Activated CD4-positive, alpha-beta T cell treated with anti-CD3 and anti-CD28 coated beads, Interleukin-2, amount 50 U/mL, for 24 hours (primary cell): ENCODE measurements at regions not wholly inside any gene's neighbourhood (a gene's known extent, or its start where the extent isn't known, plus 50 kb on each side); places are given as distances from the start of the nearest gene placed in this dataset.
"Not testable (repeated sequence)": the region's sequence is repeated elsewhere in the genome, so short reads cannot be mapped to it uniquely, and the experiment has no call there.

Experiments used
- DNase-seq, 2 donors: peaks; one replicate each; pipeline ENCODE4 v3.0.0-alpha.2; 2020; ENCODE audit warnings: low read depth in 1 of 2, low spot score in 1 of 2

- no peak for DNase-seq
These were observed 339.6 kb upstream of the NOX3 start for GRCh38 chr6:155795173-155795796.

DNA sequence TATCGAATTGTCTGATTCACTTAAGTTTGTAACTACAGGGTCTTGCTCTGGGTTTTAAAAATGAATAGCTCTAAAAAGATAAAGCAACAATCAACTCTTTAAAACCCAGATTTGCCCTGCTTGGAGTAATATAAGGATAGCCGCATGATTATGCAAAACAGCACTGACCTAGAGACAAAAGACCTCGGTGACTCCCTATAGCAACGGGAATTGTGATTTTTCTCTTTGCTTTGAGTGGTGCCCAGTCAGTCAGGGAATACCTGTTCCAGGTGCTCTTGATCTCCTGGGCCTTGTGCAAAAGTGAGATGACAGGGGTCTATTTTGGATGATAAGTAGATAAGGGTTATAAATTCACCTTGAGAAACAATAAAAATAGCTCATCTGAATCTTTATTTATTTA lies 336.3 kb upstream of the NOX3 start:
- DNase-seq = no peak

- DNase-seq = no peak
These were observed 335.5 kb upstream of the NOX3 start for GRCh38 chr6:155791186-155791585.

DNA sequence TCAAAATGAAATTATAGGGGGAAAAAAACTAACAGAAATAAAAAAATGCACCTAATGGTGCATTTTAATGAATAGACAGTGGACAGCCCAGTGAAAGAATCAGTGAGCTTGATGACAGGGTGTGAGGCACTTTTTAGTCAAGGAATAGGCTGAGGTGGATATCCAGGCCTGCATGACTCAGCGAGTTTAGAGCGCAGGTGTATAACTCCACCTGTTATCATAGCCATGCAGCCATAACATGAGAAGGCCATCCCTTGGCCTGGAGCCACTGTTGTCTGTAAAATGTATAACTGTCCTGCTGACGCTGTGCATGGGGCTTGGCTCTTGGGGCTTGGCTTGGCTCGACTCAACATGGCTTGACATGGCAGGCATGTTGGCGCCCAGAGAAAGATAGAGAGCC lies 331.5 kb upstream of the NOX3 start:
- DNase-seq = no peak

DNA sequence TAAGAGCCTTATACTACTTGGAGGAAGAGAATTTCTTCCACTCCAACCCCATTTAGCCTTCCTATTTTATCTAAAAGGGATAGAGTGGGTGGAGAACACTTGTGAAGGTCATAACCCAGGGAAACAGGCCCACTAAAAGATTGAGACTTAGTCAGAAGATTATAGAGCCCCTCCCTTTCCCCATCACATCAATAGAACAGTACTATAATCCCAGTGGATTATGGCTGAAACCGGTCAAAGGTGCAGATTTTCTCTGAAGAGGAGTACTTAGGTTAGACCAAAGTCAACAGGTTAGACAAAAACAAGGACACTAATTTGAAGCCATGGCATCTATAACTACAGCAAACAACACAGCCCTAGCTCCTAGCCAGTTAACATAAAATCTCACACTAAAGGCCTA lies 330.9 kb upstream of the NOX3 start:
- DNase-seq = no peak

DNA sequence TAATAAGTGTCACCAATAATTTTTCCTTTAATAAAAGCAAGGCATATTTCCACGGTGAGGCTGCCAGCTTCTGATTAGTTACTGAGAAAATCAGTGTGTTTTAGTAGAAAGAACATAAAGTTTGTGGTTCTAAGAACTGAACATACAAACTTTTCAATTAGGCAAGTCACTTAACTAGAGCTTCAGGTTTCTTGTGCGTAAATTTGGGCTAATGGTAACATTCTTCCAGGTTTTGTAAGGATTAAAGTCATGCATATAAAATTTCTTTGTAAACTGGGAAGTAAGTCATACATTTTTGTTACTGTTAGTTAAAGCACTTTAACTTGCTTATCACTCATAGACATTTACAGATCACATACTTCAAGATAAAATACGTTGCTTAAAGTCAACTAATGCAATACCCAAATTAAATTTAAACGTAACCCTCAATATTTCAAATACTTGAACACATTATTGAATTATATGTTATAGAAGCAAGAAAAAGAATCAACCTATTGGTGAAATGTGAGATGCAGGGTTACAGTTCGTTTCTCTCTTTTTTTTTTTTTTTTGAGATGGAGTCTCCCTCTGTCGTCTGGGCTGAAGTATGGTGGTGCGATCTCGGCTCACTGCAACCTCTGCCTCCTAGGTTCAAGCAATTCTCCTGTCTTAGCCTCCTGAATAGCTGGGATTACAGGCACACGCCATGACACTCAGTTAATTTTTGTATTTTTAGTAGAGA lies 327.3 kb upstream of the NOX3 start:
- no peak for DNase-seq

- DNase-seq = no peak
These were observed 326.7 kb upstream of the NOX3 start for GRCh38 chr6:155782320-155782731.

DNA sequence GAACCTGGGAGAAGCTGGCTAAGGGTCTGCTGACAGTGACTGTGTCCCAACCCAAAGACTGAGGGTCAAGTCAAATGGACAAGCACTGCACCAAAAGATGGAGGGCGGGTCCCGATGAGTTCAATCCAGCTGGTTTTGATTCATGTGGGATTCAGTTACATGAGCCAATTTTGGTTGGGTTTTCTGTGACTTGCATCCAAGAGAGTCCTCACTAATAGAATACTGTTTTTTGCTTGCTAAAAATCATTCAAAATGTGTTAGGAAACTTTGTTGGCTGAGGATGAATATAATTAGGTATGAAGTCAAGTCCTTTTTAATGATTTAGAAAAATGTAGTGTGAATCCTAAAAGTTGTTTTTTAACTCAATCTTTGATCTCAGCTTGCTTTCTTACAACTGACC lies 323.8 kb upstream of the NOX3 start:
- no peak for DNase-seq

GRCh38 chr6:155778336-155778735 lies 322.7 kb upstream of the NOX3 start:
- no peak for DNase-seq

DNA sequence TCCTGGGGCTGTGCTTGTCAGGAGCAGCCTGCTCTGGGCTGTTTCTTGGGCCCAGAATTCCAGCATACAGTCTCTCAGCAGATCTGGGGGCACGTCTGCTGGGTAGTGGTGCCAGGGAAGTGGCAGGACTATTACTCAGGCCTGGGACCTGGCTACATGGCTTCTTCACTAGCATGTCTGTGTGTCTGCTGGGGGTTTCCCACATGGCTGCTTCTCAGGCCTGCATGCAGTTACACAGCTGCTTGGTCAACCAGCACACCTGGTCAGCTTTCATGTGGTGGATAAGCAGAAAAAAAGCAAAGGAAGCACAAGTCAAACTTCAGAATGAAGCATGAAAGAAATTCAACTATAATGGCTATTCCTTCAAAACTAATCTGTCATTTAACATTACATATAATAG lies 316.2 kb upstream of the NOX3 start:
- no peak for DNase-seq

DNA sequence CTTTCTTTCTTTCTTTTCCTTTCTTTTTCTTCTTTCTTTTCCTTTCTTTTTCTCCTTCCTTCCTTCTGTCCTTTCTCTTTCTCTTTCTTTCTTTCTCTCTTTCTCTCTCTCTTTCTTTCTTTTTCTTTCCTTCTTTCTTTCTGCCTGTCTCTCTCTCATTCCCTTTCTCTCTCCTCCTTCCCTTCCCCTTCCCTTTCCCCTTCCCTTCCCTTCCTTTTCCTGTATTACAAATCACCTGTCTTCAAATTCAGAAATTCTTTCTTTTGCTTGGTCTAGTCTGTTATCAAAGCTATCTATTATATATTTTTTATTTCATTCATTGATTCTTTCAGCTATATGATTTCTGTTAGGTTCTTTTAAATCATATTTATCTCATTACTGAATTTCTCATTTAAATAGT lies 315.2 kb upstream of the NOX3 start:
- DNase-seq = no peak

DNA sequence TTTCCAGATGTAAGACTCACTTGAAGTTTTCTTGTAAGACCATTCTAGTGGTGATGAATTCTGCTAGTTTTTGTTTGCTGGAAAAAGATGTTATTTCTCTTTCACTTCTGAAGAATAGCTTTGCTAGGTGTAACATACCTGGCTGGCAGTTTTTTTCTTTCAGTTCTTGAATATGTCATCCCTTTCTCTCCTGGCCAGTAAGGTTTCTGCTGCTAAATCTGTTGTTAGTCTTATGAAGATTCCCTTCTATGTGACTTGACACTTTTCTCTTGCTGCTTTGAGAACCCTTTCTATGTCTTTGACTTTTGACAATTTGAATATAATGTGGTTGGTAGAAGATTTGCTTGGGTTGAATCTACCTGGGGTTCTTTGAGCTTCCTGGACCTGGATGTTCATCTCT lies 314.7 kb upstream of the NOX3 start:
- DNase-seq = no peak

GRCh38 chr6:155765275-155766194 lies 309.9 kb upstream of the NOX3 start:
- no peak for DNase-seq

DNA sequence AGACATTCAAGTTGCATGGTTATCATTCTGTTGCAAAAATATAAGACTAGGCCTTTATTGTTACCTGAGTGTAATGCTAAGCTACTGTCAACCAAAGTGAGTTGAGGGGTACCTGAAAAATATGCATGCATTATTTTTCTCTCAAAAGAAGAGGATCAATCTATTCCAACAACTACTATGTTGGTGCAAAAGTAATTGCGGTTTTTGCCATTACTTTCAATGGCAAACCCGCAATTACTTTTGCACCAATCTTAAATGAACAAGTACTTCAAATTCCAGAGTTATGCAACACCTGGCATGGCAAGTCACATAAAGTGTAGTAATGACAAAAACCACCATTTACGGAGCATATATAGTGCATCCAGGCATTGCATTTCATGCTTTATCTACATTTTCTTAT lies 307.0 kb upstream of the NOX3 start:
- DNase-seq = no peak

- DNase-seq = no peak
These were observed 299.8 kb upstream of the NOX3 start for GRCh38 chr6:155755452-155755851.

- DNase-seq = not testable (repeated sequence)
These were observed 293.1 kb upstream of the NOX3 start for GRCh38 chr6:155748778-155749177.

DNA sequence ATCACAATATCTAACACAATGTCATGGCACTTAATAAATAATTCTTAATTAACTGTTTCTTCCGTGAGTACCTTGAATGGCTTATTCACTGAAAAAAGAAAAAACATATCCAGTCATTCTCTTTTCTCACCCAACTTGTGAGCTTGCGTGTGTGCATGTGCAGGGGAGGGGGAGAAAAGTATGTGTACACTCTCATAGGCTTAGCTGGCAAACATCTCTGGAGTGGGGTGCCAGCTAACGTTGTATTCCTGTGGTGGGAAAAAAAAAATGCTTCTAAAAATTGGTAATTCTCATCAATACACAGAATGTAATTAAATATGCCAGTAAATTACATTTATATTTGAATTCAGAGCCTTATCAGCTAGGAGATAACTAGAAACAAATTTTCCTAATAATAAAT lies 291.9 kb upstream of the NOX3 start:
- no peak for DNase-seq

- no peak for DNase-seq
These were observed 285.3 kb upstream of the NOX3 start for GRCh38 chr6:155740781-155741399.

DNA sequence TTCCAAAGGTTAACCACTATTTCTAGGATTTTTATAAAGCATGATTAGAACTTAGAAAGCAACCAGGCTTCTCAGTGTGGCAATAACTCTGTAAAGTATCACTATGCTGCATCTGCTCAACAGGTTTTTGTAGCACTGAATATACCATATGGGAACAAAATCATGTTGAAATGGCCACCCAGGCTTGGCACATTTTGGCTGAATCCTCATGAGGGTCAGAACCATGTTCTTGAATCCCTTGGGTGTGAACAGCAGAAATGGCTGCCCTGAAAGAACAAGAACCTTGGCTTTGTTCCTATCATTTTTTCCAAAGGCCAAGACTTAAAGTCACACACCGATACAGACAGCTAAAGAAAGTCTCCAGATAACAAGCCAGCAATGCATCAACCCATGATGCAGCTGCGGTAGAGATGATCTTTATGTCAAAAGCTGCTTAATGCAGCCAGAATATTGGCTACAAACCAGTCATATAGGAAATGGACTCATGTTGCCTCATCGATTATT lies 283.0 kb upstream of the NOX3 start:
- DNase-seq = no peak

- no peak for DNase-seq
These were observed 261.7 kb upstream of the NOX3 start for GRCh38 chr6:155717374-155717773.

DNA sequence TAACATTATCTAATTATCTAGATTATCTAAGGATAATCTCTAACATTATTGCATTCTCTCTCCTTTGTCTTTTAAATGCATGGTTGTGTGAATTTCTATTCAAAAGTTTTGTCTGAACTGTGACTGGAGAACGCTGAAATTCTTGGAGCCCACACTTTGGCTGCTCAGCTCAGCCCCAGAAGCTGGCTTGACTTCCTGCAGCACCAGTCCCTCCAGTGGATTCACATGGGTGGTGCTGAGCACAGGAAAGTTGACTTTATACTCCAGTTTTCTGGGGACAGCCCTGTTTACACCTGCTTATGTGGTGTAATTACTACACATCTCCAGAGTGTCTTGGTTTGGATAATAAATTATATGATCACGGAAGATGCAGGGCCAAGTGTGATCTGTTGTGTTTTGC lies 255.1 kb upstream of the NOX3 start:
- no peak for DNase-seq
